HFFc6 (cell line): ENCODE measurements at regions not wholly inside any gene's neighbourhood (a gene's known extent, or its start where the extent isn't known, plus 50 kb on each side); places are given as distances from the start of the nearest gene placed in this dataset.

Experiments used
- DNase-seq: peaks from one replicate; pipeline ENCODE4 v3.0.0-alpha.2; 2018
- H3K27ac Mint-ChIP-seq: 2 replicates; pipeline ENCODE4 v1.8.0; 2020; ENCODE audit warnings: mild to moderate bottlenecking, mixed read lengths
- H3K27me3 Mint-ChIP-seq: 2 replicates; pipeline ENCODE4 v1.8.0; 2021; ENCODE audit warnings: mild to moderate bottlenecking, moderate library complexity, mixed read lengths; ENCODE audit not compliant: insufficient read depth
- H3K36me3 Mint-ChIP-seq: 2 replicates; pipeline ENCODE4 v1.8.0; 2021; ENCODE audit warnings: low read depth, mixed read lengths
- H3K4me1 Mint-ChIP-seq: 2 replicates; pipeline ENCODE4 v1.8.0; 2020; ENCODE audit warnings: low read depth, mixed read lengths
- H3K4me3 Mint-ChIP-seq: 2 replicates; pipeline ENCODE4 v1.8.0; 2020; ENCODE audit warnings: mild to moderate bottlenecking, moderate library complexity, mixed read lengths
- H3K9me3 Mint-ChIP-seq: 2 replicates; pipeline ENCODE4 v1.8.0; 2020; ENCODE audit warnings: mild to moderate bottlenecking, mixed read lengths
- CTCF ChIP-seq: fragments of 200-600 bp; sonication (generic); IDR thresholded peaks from 2 replicates; pipeline ENCODE4 v1.5.0; 2021; ENCODE audit warnings: antibody characterized with exemption, mild to moderate bottlenecking

GRCh38 chr5:171624396-171624795 is 161.2 kb upstream of the SMIM23 start:
- Mint-ChIP-seq H3K4me1 (peaks cover 11% of the 10 kb centered on the region; the same call in 1 of the 2 replicates), H3K36me3 (no peaks in the 10 kb centered on the region), H3K27ac (no peak overlapping the region), H3K9me3 (no peaks in the 10 kb centered on the region), H3K4me3 (no peak overlapping the region), H3K27me3 (peaks cover 40% of the 10 kb centered on the region)
- DNase-seq = no peak
- no peak for TF ChIP-seq CTCF

GRCh38 chr5:171625646-171626045 is 160.0 kb upstream of the SMIM23 start:
- Mint-ChIP-seq H3K36me3 (no peaks in the 10 kb centered on the region), H3K9me3 (no peaks in the 10 kb centered on the region), H3K27me3 (peaks cover 32% of the 10 kb centered on the region), H3K27ac (no peak overlapping the region), H3K4me1 (peaks cover 11% of the 10 kb centered on the region; the same call in 1 of the 2 replicates), H3K4me3 (no peak overlapping the region)
- no peak for TF ChIP-seq CTCF
- no peak for DNase-seq

- no peak for DNase-seq
- H3K27ac Mint-ChIP-seq = no peak overlapping the region
- H3K4me3 Mint-ChIP-seq = no peak overlapping the region
- peaks cover 30% of the 10 kb centered on the region for H3K27me3 Mint-ChIP-seq
- H3K4me1 Mint-ChIP-seq = no peaks in the 10 kb centered on the region
- no peaks in the 10 kb centered on the region for H3K36me3 Mint-ChIP-seq
- H3K9me3 Mint-ChIP-seq = no peaks in the 10 kb centered on the region
- TF ChIP-seq CTCF = no peak
These were observed 157.5 kb upstream of the SMIM23 start for GRCh38 chr5:171627936-171628632.

- no peak for DNase-seq
- H3K4me1 Mint-ChIP-seq = no peaks in the 10 kb centered on the region
- no peak overlapping the region for H3K27ac Mint-ChIP-seq
- H3K36me3 Mint-ChIP-seq = no peaks in the 10 kb centered on the region
- H3K27me3 Mint-ChIP-seq = peaks cover 32% of the 10 kb centered on the region
- H3K9me3 Mint-ChIP-seq = no peaks in the 10 kb centered on the region
- no peak for TF ChIP-seq CTCF
- no peak overlapping the region for H3K4me3 Mint-ChIP-seq
These were observed 157.0 kb upstream of the SMIM23 start for GRCh38 chr5:171628633-171628974.

GRCh38 chr5:171629221-171629620 is 156.4 kb upstream of the SMIM23 start:
- no peak for DNase-seq
- no peaks in the 10 kb centered on the region for H3K9me3 Mint-ChIP-seq
- TF ChIP-seq CTCF = no peak
- no peaks in the 10 kb centered on the region for H3K36me3 Mint-ChIP-seq
- H3K4me3 Mint-ChIP-seq = no peak overlapping the region
- H3K27me3 Mint-ChIP-seq = peaks cover 34% of the 10 kb centered on the region
- no peak overlapping the region for H3K27ac Mint-ChIP-seq
- H3K4me1 Mint-ChIP-seq = no peaks in the 10 kb centered on the region
